GM19463 (cell line): ENCODE measurements at regions not wholly inside any gene's neighbourhood (a gene's known extent, or its start where the extent isn't known, plus 50 kb on each side); places are given as distances from the start of the nearest gene placed in this dataset.
"Not testable (repeated sequence)": the region's sequence is repeated elsewhere in the genome, so short reads cannot be mapped to it uniquely, and the experiment has no call there.

Experiments
- ATAC-seq: cut with Tn5 transposase; IDR thresholded peaks from one replicate; pipeline ENCODE4 v1.9.1; 2021; ENCODE audit warnings: mild to moderate bottlenecking, moderate library complexity; ENCODE audit not compliant: unreplicated experiment

DNA sequence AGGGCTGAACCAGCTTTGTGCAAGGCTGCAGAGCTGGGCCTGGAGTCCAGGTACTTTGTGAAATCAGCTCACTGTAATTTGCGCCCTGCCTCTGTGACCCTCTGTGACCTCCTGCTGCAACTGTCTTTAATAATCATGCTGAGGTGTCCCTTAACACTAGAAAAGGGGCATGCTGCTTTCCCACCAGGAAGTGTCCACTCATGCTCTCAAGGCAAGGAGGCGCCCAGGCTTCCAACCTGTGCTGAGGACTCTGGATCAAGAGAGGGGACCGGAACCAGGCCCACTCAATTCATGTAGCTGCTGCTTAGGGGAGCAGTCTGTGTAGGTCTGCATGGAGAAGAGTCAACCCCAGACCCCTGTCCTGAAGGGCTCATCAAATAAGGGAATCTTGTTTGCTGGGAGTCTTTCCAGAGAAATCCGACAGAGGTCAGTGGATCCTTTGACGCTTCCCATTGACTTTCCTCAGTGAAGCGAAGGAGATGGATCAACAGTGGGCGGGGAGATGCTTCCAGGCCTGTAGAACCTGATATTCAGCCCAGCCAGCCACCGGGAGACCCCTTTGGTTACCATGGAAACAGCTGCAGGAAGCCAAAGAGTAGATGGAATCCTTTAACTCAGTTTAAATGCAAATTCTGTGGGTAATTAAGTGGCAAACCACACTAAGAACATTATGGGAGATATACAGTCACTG, 945.9 kb downstream of the GRID1 start:
- no peak for ATAC-seq

DNA sequence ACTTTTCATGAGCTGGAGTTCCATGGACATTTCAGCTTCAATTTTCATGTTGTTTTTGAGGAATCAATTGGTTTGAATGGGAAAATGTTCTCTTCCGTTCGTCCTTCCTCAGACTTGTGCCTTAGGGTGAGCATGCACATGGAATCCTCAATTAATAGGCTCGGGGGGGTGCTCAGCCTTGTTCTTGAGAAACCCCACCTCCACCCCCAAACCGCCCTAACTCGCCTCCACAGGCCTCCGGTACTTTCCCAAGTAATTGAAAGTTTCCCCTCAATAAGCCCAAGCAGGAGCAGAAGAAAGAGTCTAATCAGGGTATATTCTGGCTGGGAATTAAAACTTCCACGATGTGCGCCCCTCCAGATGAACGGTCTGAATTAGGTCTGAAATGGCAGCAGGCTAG, 945.2 kb downstream of the GRID1 start:
- ATAC-seq = no peak

DNA sequence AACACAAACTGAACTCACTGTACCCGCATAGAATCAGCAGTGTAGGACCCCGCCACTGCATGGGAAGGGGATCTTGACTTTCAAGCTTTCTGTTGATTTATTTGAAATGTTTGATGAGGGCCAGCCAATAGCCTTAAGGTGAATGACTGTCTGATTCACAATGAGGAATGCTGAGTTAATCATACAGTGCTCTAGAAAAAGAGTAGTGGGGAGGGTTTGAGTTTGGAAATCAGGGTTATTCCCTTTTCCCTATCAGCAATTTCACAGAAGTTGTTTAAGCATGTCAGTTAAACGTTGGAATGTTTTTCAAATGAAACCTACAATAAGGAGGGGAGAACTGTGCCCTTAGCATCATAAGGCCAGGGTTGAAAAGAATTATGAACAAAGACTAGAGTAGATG, 937.5 kb downstream of the GRID1 start:
- ATAC-seq = no peak

DNA sequence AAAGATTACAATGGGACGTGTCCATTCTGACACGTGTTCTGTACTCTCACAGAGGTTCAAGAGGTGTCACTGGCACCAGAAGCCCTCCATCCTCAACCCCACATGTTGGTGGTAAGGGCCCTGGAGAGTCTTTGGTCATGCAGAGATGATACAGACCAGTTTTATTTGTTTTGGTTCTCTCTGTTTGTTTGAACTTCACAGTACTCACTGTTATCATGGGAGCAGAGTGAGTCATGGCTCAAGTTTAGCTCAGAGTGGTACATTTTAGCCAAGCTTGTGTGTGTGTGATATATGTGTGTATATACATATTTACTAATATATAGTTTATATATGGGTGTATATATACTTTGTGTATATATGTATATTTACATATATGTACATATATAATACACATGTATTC, 935.6 kb downstream of the GRID1 start:
- no peak for ATAC-seq

DNA sequence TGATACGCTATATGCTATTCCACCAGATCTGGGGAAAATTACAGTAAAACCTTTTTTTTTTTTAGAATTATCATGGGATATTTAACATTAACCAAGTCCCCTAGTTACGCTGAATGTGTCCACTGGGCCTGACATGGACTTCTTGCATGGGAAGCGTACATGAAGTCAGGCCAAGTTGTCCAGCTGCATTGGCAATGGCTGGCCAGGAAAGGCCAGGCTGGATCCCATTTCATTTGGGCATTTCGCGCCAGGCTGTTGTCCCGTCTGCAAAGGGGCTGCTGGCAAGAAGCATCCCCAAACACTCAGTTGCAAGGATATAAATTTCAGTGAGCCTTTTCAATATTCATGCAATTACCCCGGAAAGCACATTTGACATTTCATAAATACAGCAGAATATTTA, 933.3 kb downstream of the GRID1 start:
- no peak for ATAC-seq

DNA sequence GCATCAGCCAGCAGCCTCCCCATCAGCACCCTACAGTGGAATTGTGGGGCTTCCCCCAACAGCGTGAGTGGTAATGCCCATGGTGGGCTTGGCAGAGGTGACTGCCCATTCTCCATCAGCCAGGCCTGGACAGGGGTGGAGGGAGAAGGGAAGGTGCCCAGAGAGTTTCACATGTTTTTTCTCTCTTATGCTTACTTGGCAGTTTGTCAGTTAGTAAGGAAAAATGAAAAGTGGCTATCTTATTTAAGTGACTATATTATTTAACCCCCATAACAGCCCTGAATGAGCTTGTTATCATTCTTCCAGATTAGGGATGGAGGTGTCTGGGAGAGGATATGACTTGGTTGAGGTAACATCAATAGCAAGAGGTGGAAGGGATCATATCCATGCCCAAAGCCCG, 921.7 kb downstream of the GRID1 start:
- no peak for ATAC-seq

DNA sequence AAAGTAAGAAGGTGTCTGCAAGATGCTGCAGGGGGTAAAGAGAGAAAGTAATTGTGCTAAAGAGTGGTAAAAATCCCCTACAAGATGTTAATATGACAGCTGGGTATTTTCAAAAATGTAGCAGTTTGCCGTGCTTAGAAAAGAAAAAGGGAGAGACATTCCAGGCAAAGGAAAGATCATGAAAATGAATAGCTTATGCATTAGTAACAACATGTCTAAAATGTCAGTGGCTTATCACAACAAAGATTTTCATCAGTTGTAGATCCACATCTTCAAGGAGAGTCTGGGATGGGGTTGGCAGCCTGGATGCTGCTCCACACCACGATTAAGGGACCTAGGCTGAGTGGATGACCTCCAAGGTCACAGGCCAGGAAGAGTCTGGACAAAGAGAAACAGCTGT, 920.9 kb downstream of the GRID1 start:
- no peak for ATAC-seq

- ATAC-seq = no peak
Measured at GRCh38 chr10:85446827-85447226, 919.8 kb downstream of the GRID1 start.

GRCh38 chr10:85447690-85448089, 918.9 kb downstream of the GRID1 start:
- ATAC-seq = no peak

GRCh38 chr10:85448716-85449115, 917.9 kb downstream of the GRID1 start:
- ATAC-seq = no peak

DNA sequence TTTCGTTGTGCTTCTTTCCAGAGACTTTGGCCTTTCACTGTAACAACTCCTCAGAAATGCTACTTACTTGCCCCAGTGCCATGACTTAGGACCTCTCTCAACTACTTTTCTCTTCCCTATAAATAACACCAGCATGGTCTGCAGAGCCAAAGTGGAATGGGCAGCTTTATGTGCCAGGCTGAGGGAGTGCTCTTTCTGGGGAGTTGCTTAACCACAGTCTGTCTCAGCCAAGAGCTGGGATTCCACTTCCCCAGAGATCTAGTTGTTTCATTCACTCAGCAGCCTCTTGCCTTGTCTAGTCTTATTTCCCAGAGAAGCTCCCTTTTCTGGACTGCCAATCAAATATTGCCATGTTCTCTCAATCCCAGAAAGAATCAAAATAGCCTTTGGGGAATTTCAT, 912.2 kb downstream of the GRID1 start:
- no peak for ATAC-seq

DNA sequence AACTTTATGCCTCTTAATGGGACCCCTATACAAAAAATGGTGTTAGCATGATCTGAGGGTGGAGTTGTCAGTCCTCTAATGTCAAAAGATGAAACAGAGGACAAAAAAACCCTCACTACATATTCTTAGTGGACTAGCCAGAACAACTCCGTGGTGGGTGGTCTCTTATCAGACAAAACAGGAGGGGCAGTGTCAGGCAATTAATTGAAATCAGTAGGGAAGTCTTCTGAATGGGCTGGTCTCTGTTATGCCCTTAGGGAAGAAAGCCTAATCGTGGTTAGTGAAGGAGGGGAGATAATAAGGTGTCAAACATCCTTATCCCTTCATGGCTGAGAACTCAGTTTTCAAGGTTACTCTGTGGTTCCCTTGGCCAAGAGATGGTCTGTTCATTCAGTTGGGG, 909.4 kb downstream of the GRID1 start:
- ATAC-seq = no peak

- ATAC-seq = no peak
Measured at GRCh38 chr10:85458324-85458723, 908.3 kb downstream of the GRID1 start.

DNA sequence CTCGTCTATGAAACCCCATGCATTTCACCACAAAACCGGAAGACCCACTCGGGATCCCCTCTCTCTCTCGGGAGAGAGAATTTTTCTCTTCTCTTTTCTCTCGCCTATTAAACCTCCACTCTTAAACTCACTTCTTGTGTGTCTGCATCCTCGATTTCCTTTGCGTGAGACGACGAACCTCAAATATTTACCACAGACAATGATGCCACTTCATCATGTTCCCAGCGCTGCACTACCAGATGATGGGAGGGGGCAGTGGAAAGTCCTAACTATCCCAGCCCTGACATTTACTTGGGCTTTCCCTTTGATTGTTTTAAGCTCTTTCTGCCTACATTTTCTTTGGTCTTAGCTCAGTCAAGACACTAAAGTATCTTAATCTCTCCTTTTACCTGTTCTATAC, 906.7 kb downstream of the GRID1 start:
- no peak for ATAC-seq

GRCh38 chr10:85464336-85464735, 902.3 kb downstream of the GRID1 start:
- ATAC-seq = no peak

DNA sequence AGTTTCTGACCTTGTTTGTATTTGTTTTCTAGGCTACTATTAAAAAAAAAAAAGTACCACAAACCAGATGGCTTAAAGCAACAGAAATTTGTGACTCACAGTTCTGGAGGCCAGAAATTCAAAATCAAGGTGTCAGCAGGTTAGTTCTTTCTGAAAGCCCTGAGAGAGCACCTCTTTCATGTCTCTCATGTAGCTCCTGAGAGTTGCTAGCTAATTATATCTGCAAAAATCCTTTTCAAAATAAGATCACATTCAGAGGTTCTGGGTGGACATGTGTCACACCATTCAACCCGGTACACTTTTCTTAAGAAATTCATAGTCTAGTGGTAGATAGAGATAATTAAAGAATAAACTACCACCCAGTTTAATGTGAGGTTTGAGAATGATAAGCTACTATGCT, 888.6 kb downstream of the GRID1 start:
- ATAC-seq = no peak

GRCh38 chr10:85490431-85490830, 876.2 kb downstream of the GRID1 start:
- ATAC-seq = no peak

DNA sequence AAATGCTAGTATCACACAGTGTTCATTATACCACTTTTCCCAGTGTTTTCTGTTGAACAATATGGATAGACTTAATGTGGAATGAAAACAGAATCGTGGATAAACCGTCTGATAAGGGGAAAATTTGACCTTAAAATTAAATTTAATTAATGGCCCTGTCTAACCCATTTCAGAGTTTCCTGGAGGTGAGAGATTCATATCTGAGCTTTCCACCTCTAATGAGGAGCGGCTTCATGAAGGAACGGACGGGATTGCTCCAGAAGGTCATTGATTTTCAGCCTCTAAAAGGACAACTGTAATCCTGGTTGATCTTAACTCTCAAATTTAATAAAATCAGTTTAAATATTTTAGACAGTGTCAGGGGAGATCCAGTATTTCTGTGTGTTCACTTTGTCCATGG, 874.9 kb downstream of the GRID1 start:
- no peak for ATAC-seq

DNA sequence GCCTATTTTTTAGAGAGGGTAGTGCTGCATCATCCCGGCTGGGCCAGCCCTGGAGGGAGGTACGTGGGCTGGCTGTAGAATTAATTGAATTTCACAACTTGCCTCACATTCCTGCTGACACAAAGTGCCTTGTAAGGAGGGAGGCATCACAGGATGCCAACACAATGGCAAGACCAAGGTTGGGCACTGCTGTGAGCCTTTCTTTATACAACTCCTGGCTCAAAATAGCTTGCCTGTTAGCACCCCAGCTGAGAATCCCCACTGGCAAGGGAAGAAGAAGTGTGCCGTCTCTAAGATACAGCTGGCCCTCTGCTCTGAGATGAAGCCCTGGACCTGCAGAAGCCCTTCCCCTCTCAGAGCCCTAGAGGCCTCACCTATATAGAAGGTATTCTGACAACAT, 873.9 kb downstream of the GRID1 start:
- ATAC-seq = no peak

DNA sequence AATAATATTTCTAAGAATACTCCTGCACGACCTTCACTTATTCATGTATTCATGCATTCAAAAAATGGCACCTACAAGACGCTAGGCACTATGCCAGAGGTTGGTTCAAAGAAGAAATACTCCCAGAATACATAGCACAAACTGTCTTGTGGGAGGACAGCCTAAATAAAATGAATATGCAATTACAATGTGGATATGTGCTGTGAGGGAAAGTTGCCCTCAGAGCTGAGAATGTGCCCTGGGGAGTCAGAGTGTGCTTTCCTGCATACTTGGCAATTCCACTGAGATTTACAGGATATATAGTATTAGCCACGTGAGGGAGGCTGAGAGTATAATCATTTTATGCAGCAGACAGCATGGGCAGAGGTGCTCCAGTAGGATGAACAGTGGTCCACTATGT, 872.9 kb downstream of the GRID1 start:
- no peak for ATAC-seq

- not testable (repeated sequence) for ATAC-seq
Measured at GRCh38 chr10:85504641-85505040, 862.0 kb downstream of the GRID1 start.

GRCh38 chr10:85508159-85508558, 858.4 kb downstream of the GRID1 start:
- no peak for ATAC-seq

- ATAC-seq = no peak
Measured at GRCh38 chr10:85510682-85511081, 855.9 kb downstream of the GRID1 start.
